ENCODE measurements at regions not wholly inside any gene's neighbourhood (a gene's known extent, or its start where the extent isn't known, plus 50 kb on each side); places are given as distances from the start of the nearest gene placed in this dataset.

GRCh38 chr5:97750576-97750975, 567.5 kb upstream of the RIOK2 start:
- TF ChIP-seq USF2 (IDR thresholded peaks at IDR 0.05; ENCODE audit: low read depth, low read length) (no peak), CTCF (conservative IDR thresholded peaks at IDR 0.05; ENCODE audit: low read depth, low read length) (no peak), POLR2A (IDR thresholded peaks at IDR 0.05; ENCODE audit: low read depth, low read length) (no peak), MXI1 (IDR thresholded peaks at IDR 0.05; ENCODE audit: borderline replicate concordance, low read depth, low read length) (no peak), CEBPB (IDR thresholded peaks at IDR 0.05; ENCODE audit: low read depth, low read length) (no peak), BHLHE40 (IDR thresholded peaks at IDR 0.05; ENCODE audit: low read depth, low read length) (no peak), ELK1 (IDR thresholded peaks at IDR 0.05; ENCODE audit: borderline replicate concordance, low read depth, low read length) (no peak), RCOR1 (IDR thresholded peaks at IDR 0.05; ENCODE audit: insufficient replicate concordance, low read length) (no peak), CHD1 (IDR thresholded peaks at IDR 0.05; ENCODE audit: low read depth, low read length) (no peak), MAZ (IDR thresholded peaks at IDR 0.05; ENCODE audit: borderline replicate concordance, low read depth, low read length) (no peak), SMC3 (IDR thresholded peaks at IDR 0.05; ENCODE audit: low read depth, low read length) (no peak), RFX5 (IDR thresholded peaks at IDR 0.05; ENCODE audit: low read depth, low read length) (no peak), RAD21 (IDR thresholded peaks at IDR 0.05; ENCODE audit: low read length) (no peak)
